ENCODE measurements at regions not wholly inside any gene's neighbourhood (a gene's known extent, or its start where the extent isn't known, plus 50 kb on each side); places are given as distances from the start of the nearest gene placed in this dataset.

GRCh38 chr14:65993103-65993502 lies 493.1 kb upstream of the CCDC196 start:
- H3K4me3 ChIP-seq (replicated peaks in 1 of 4; ENCODE audit: control extremely low read depth in 1 of 4, insufficient read depth in 1 of 4, low read depth in 3 of 4, low read length in 4 of 4): no peak overlapping the region
- no peaks in the 10 kb centered on the region for H3K27me3 ChIP-seq (ENCODE audit: control insufficient read depth, insufficient read depth, low read length)
- no peak for TF ChIP-seq EZH2 (IDR thresholded peaks at IDR 0.05; ENCODE audit: low read length, missing control alignments)
- TF ChIP-seq CTCF (conservative IDR thresholded peaks at IDR 0.05 in 1 of 2, IDR thresholded peaks at IDR 0.05 in 1 of 2; ENCODE audit: low read depth in 1 of 2, low read length in 2 of 2): no peak
- H3K36me3 ChIP-seq (ENCODE audit: control insufficient read depth, insufficient read depth, low read length): no peaks in the 10 kb centered on the region
- DNase-seq (ENCODE audit: low read depth in 2 of 2): no peak
- H3K9me3 ChIP-seq (ENCODE audit: control insufficient read depth, insufficient read depth, low read depth, low read length): no peaks in the 10 kb centered on the region
- H4K20me1 ChIP-seq (ENCODE audit: control insufficient read depth, extremely low read depth, insufficient read depth, low read length): no peaks in the 10 kb centered on the region
- H3K79me2 ChIP-seq (ENCODE audit: control insufficient read depth, insufficient read depth, low read length): no peaks in the 10 kb centered on the region
- H2AFZ ChIP-seq (ENCODE audit: low read length): no peak overlapping the region
- H3K9ac ChIP-seq (ENCODE audit: insufficient read depth, low read length): no peak overlapping the region
- H3K4me2 ChIP-seq (ENCODE audit: extremely low read depth, insufficient read depth, low read length): no peak overlapping the region
- H3K27ac ChIP-seq (ENCODE audit: insufficient read depth, low read length): no peak overlapping the region
- H3K4me1 ChIP-seq (ENCODE audit: control insufficient read depth, extremely low read depth, insufficient read depth, low read length): no peaks in the 10 kb centered on the region

DNA sequence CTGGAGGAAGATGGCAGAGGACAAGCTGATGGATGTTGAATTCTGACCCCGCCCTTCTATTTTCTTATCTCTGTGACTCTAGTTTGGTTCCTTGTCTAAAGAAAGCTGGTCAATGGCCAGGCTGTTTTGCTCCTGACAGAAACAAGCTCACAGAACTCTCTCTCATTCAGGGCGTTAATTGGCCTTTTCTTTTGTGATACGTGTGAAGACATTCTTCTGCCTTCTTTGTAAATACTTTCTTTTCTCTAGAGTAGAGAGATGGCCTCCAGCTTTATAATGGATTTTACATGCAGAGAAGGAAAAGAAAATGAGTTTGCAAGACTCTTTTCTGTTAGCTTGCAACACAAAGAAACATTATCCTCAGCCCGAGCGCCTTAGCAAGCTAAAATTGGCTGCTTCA lies 492.2 kb upstream of the CCDC196 start:
- H3K36me3 ChIP-seq (ENCODE audit: control insufficient read depth, insufficient read depth, low read length): no peaks in the 10 kb centered on the region
- H3K27me3 ChIP-seq (ENCODE audit: control insufficient read depth, insufficient read depth, low read length): no peaks in the 10 kb centered on the region
- no peak overlapping the region for H3K9ac ChIP-seq (ENCODE audit: insufficient read depth, low read length)
- H3K9me3 ChIP-seq (ENCODE audit: control insufficient read depth, insufficient read depth, low read depth, low read length): no peaks in the 10 kb centered on the region
- no peaks in the 10 kb centered on the region for H4K20me1 ChIP-seq (ENCODE audit: control insufficient read depth, extremely low read depth, insufficient read depth, low read length)
- H3K27ac ChIP-seq (ENCODE audit: insufficient read depth, low read length): no peak overlapping the region
- TF ChIP-seq CTCF (conservative IDR thresholded peaks at IDR 0.05 in 1 of 2, IDR thresholded peaks at IDR 0.05 in 1 of 2; ENCODE audit: low read depth in 1 of 2, low read length in 2 of 2): no peak
- TF ChIP-seq EZH2 (IDR thresholded peaks at IDR 0.05; ENCODE audit: low read length, missing control alignments): no peak
- H3K4me2 ChIP-seq (ENCODE audit: extremely low read depth, insufficient read depth, low read length): no peak overlapping the region
- H3K79me2 ChIP-seq (ENCODE audit: control insufficient read depth, insufficient read depth, low read length): no peaks in the 10 kb centered on the region
- H3K4me1 ChIP-seq (ENCODE audit: control insufficient read depth, extremely low read depth, insufficient read depth, low read length): no peaks in the 10 kb centered on the region
- H2AFZ ChIP-seq (ENCODE audit: low read length): no peak overlapping the region
- DNase-seq (ENCODE audit: low read depth in 2 of 2): no peak
- no peak overlapping the region for H3K4me3 ChIP-seq (replicated peaks in 1 of 4; ENCODE audit: control extremely low read depth in 1 of 4, insufficient read depth in 1 of 4, low read depth in 3 of 4, low read length in 4 of 4)

DNA sequence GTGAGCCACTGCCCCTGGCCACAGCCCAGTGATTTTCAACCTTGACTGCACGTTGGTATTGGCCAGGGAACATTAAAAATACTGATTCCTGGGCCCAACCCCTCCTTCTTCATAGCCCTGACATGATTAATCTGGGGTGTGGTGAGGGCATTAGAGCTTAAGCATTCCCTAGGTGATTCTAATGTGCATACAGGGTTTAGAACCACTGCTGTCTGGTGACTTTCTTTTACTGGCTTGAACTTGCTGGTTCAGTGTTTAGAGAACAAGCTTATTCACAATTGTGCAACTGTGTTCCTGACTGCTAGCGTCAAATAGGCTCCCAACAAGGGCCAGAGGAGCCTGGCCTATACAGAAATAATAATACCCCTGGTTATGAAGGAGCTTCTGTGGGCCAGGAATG lies 488.8 kb upstream of the CCDC196 start:
- H3K36me3 ChIP-seq (ENCODE audit: control insufficient read depth, insufficient read depth, low read length): no peaks in the 10 kb centered on the region
- DNase-seq (ENCODE audit: low read depth in 2 of 2): no peak
- no peak for TF ChIP-seq EZH2 (IDR thresholded peaks at IDR 0.05; ENCODE audit: low read length, missing control alignments)
- TF ChIP-seq CTCF (conservative IDR thresholded peaks at IDR 0.05 in 1 of 2, IDR thresholded peaks at IDR 0.05 in 1 of 2; ENCODE audit: low read depth in 1 of 2, low read length in 2 of 2): no peak
- no peaks in the 10 kb centered on the region for H4K20me1 ChIP-seq (ENCODE audit: control insufficient read depth, extremely low read depth, insufficient read depth, low read length)
- H3K4me2 ChIP-seq (ENCODE audit: extremely low read depth, insufficient read depth, low read length): no peak overlapping the region
- H3K9me3 ChIP-seq (ENCODE audit: control insufficient read depth, insufficient read depth, low read depth, low read length): no peaks in the 10 kb centered on the region
- no peak overlapping the region for H3K4me3 ChIP-seq (replicated peaks in 1 of 4; ENCODE audit: control extremely low read depth in 1 of 4, insufficient read depth in 1 of 4, low read depth in 3 of 4, low read length in 4 of 4)
- no peaks in the 10 kb centered on the region for H3K27me3 ChIP-seq (ENCODE audit: control insufficient read depth, insufficient read depth, low read length)
- H3K27ac ChIP-seq (ENCODE audit: insufficient read depth, low read length): no peak overlapping the region
- no peaks in the 10 kb centered on the region for H3K79me2 ChIP-seq (ENCODE audit: control insufficient read depth, insufficient read depth, low read length)
- no peak overlapping the region for H2AFZ ChIP-seq (ENCODE audit: low read length)
- H3K4me1 ChIP-seq (ENCODE audit: control insufficient read depth, extremely low read depth, insufficient read depth, low read length): no peaks in the 10 kb centered on the region
- no peak overlapping the region for H3K9ac ChIP-seq (ENCODE audit: insufficient read depth, low read length)

Data from fibroblast of lung (primary cell).